Smooth muscle cell (in vitro differentiated cells): ENCODE measurements at regions not wholly inside any gene's neighbourhood (a gene's known extent, or its start where the extent isn't known, plus 50 kb on each side); places are given as distances from the start of the nearest gene placed in this dataset.

Experiments used
- DNase-seq: peaks from one replicate; lab custom pipeline; 2025; ENCODE audit not compliant: unreplicated experiment; lab: John Stamatoyannopoulos, UW
- H2AFZ ChIP-seq: fragments of 200-600 bp; sonication (generic); 2 replicates; pipeline ENCODE4 v1.6.0; 2016; ENCODE audit warnings: antibody characterized with exemption, low read depth, mild to moderate bottlenecking
- H3F3A ChIP-seq: fragments of 200-600 bp; sonication (generic); 2 replicates; pipeline ENCODE4 v1.6.0; 2017; ENCODE audit warnings: antibody characterized with exemption, low read depth
- H3K27ac ChIP-seq: fragments of 200-600 bp; sonication (generic); 2 replicates; pipeline ENCODE4 v1.5.1; 2016; ENCODE audit warnings: low read depth, mild to moderate bottlenecking
- H3K27me3 ChIP-seq: fragments of 200-600 bp; sonication (generic); 2 replicates; pipeline ENCODE4 v1.6.1; 2016; ENCODE audit warnings: low read depth, mild to moderate bottlenecking
- H3K36me3 ChIP-seq: fragments of 200-600 bp; sonication (generic); 2 replicates; pipeline ENCODE4 v1.5.1; 2016; ENCODE audit warnings: low read depth
- H3K4me1 ChIP-seq: fragments of 200-600 bp; sonication (generic); 2 replicates; pipeline ENCODE4 v1.5.1; 2016; ENCODE audit warnings: low read depth
- H3K4me2 ChIP-seq: fragments of 200-600 bp; sonication (generic); 2 replicates; pipeline ENCODE4 v1.6.0; 2016; ENCODE audit warnings: mild to moderate bottlenecking
- H3K4me3 ChIP-seq: fragments of 200-600 bp; sonication (generic); 2 replicates; pipeline ENCODE4 v1.5.1; 2016; ENCODE audit warnings: mild to moderate bottlenecking
- H3K79me2 ChIP-seq: fragments of 200-600 bp; sonication (generic); 2 replicates; pipeline ENCODE4 v1.6.0; 2016; ENCODE audit warnings: low read depth, mild to moderate bottlenecking
- H3K9ac ChIP-seq: fragments of 200-600 bp; sonication (generic); 2 replicates; pipeline ENCODE4 v1.6.0; 2016; ENCODE audit warnings: low read depth
- H3K9me3 ChIP-seq: fragments of 200-600 bp; sonication (generic); replicated peaks from 2 replicates; pipeline ENCODE4 v1.5.1; 2016; ENCODE audit warnings: low read depth
- H4K20me1 ChIP-seq: fragments of 200-600 bp; sonication (generic); 2 replicates; pipeline ENCODE4 v1.6.0; 2016; ENCODE audit warnings: low read depth
- CTCF ChIP-seq: fragments of 200-600 bp; sonication (generic); IDR thresholded peaks from 2 replicates; pipeline ENCODE4 v1.5.1; 2017; ENCODE audit warnings: borderline replicate concordance, mild to moderate bottlenecking, antibody characterized with exemption; ENCODE audit not compliant: insufficient read depth, poor library complexity, severe bottlenecking
- WGBS: methylation state at CpG from one replicate; pipeline ENCODE4 v1.1.7; 2016; ENCODE audit warnings: low lambda C conversion rate; 5-methylcytosine and 5-hydroxymethylcytosine counted together

GRCh38 chr2:88843651-88844050 lies 152.2 kb downstream of the RPIA start:
- H3K4me1 ChIP-seq: no peaks in the 10 kb centered on the region
- no peak overlapping the region for H2AFZ ChIP-seq
- no peaks in the 10 kb centered on the region for H3F3A ChIP-seq
- H3K9ac ChIP-seq: no peak overlapping the region
- no peak overlapping the region for H3K27ac ChIP-seq
- no peaks in the 10 kb centered on the region for H3K36me3 ChIP-seq
- H3K4me2 ChIP-seq: no peak overlapping the region
- no peaks in the 10 kb centered on the region for H3K79me2 ChIP-seq
- H3K27me3 ChIP-seq: no peaks in the 10 kb centered on the region
- DNase-seq: no peak
- 32% methylated on average over 2 of the region's 2 CpGs for WGBS
- no peaks in the 10 kb centered on the region for H4K20me1 ChIP-seq
- H3K9me3 ChIP-seq: peaks cover 7% of the 10 kb centered on the region
- H3K4me3 ChIP-seq: no peak overlapping the region
- no peak for TF ChIP-seq CTCF

GRCh38 chr2:88844960-88845359 lies 153.5 kb downstream of the RPIA start:
- Histone ChIP-seq H3K27me3 (no peaks in the 10 kb centered on the region), H3F3A (no peaks in the 10 kb centered on the region), H3K9ac (no peak overlapping the region), H3K9me3 (no peaks in the 10 kb centered on the region), H2AFZ (no peak overlapping the region), H3K4me1 (no peaks in the 10 kb centered on the region), H4K20me1 (no peaks in the 10 kb centered on the region), H3K27ac (no peak overlapping the region), H3K36me3 (no peaks in the 10 kb centered on the region), H3K79me2 (no peaks in the 10 kb centered on the region), H3K4me3 (no peak overlapping the region), H3K4me2 (no peak overlapping the region)
- TF ChIP-seq CTCF: no peak
- no peak for DNase-seq
- 75% methylated on average over 3 of the region's 3 CpGs for WGBS

GRCh38 chr2:88845772-88846661 lies 154.5 kb downstream of the RPIA start:
- peaks cover under 1% of the 10 kb centered on the region for H3K9me3 ChIP-seq
- no peak for TF ChIP-seq CTCF
- no peak overlapping the region for H3K27ac ChIP-seq
- H3K4me3 ChIP-seq: no peak overlapping the region
- DNase-seq: no peak
- no peaks in the 10 kb centered on the region for H4K20me1 ChIP-seq
- no peak overlapping the region for H2AFZ ChIP-seq
- no peaks in the 10 kb centered on the region for H3F3A ChIP-seq
- H3K9ac ChIP-seq: no peak overlapping the region
- no peaks in the 10 kb centered on the region for H3K27me3 ChIP-seq
- H3K4me1 ChIP-seq: no peaks in the 10 kb centered on the region
- no peaks in the 10 kb centered on the region for H3K36me3 ChIP-seq
- 51% methylated on average over 3 of the region's 3 CpGs for WGBS
- H3K79me2 ChIP-seq: no peaks in the 10 kb centered on the region
- no peak overlapping the region for H3K4me2 ChIP-seq

GRCh38 chr2:88852753-88853402 lies 161.4 kb downstream of the RPIA start:
- H3K79me2 ChIP-seq: no peaks in the 10 kb centered on the region
- no peak for TF ChIP-seq CTCF
- H3K9me3 ChIP-seq: peaks cover 4% of the 10 kb centered on the region
- H3K9ac ChIP-seq: no peak overlapping the region
- H3K27ac ChIP-seq: no peak overlapping the region
- H3K27me3 ChIP-seq: no peaks in the 10 kb centered on the region
- H3K4me3 ChIP-seq: no peak overlapping the region
- no peaks in the 10 kb centered on the region for H3K4me1 ChIP-seq
- H3F3A ChIP-seq: no peaks in the 10 kb centered on the region
- DNase-seq: no peak
- H4K20me1 ChIP-seq: no peaks in the 10 kb centered on the region
- 41% methylated on average over 3 of the region's 3 CpGs for WGBS
- H3K36me3 ChIP-seq: no peaks in the 10 kb centered on the region
- H3K4me2 ChIP-seq: no peak overlapping the region
- no peak overlapping the region for H2AFZ ChIP-seq
